H1 (cell line): ENCODE measurements at regions not wholly inside any gene's neighbourhood (a gene's known extent, or its start where the extent isn't known, plus 50 kb on each side); places are given as distances from the start of the nearest gene placed in this dataset.

Experiments
- CHD2 ChIP-seq: IDR thresholded peaks from 2 replicates; pipeline ENCODE4 v1.6.1; 2012; ENCODE audit warnings: low read length, improper control_type of control experiment
- RFX5 ChIP-seq: IDR thresholded peaks from 2 replicates; pipeline ENCODE4 v1.6.1; 2011; ENCODE audit warnings: low read depth, low read length, improper control_type of control experiment, borderline replicate concordance
- TCF12 ChIP-seq: IDR thresholded peaks from 2 replicates; pipeline ENCODE4 v1.6.1; 2011; ENCODE audit warnings: low read depth, mild to moderate bottlenecking, low read length

DNA sequence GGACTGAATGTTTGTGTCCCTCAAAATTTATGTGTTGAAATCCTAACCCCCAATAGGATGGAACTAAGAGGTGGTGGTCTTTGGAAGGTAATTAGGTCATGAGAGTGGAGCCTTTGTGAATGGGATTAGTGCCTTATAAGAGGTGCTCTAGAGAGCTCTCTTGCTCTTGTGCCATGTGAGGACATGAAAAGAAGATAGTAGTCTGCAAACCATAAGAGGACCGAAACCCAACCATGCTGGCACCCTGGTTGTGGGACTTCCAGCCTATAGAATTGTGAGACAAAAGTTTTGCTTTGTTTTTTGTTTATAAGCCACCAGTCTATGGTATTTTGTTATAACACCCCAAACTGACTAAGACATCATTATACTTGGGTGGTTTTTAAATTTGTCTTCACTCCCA, 417.1 kb downstream of the ANKRD50 start (continued):
- no peak for TF ChIP-seq TCF12
- no peak for TF ChIP-seq CHD2
- TF ChIP-seq RFX5: no peak
